ENCODE measurements at regions not wholly inside any gene's neighbourhood (a gene's known extent, or its start where the extent isn't known, plus 50 kb on each side); places are given as distances from the start of the nearest gene placed in this dataset.
"Not testable (repeated sequence)": the region's sequence is repeated elsewhere in the genome, so short reads cannot be mapped to it uniquely, and the experiment has no call there.

GRCh38 chr17:13884347-13884746, 185.0 kb upstream of the COX10 start:
- no peak for ATAC-seq
- Histone ChIP-seq H3K4me3 (no peak overlapping the region), H3K36me3 (no peaks in the 10 kb centered on the region), H3K27ac (no peak overlapping the region), H3K4me1 (no peaks in the 10 kb centered on the region), H3K9me3 (no peaks in the 10 kb centered on the region), H3K27me3 (no peaks in the 10 kb centered on the region)
- no peak for DNase-seq
- WGBS (ENCODE audit: insufficient coverage, low coverage, low lambda C conversion rate, missing lambda C conversion rate) = 88% methylated on average over 2 of the region's 2 CpGs
- intact Hi-C loops (cut with DNase I) = no loop called here
- TF ChIP-seq CTCF (IDR thresholded peaks at IDR 0.05) = no peak
- TF ChIP-seq POLR2A (IDR thresholded peaks at IDR 0.05) = no peak

- no peak for DNase-seq
- no peaks in the 10 kb centered on the region for H3K4me1 ChIP-seq
Observed at GRCh38 chr17:13885550-13885949, 183.8 kb upstream of the COX10 start.

GRCh38 chr17:13885953-13886889, 183.1 kb upstream of the COX10 start:
- intact Hi-C loops (cut with DNase I) = no loop called here
- ATAC-seq (no peak), DNase-seq (no peak)
- Histone ChIP-seq H3K27me3 (no peaks in the 10 kb centered on the region), H3K9me3 (no peaks in the 10 kb centered on the region), H3K4me3 (no peak overlapping the region), H3K36me3 (no peaks in the 10 kb centered on the region), H3K4me1 (no peaks in the 10 kb centered on the region), H3K27ac (no peak overlapping the region)
- 94% methylated on average over 5 of the region's 6 CpGs for WGBS (ENCODE audit: insufficient coverage, low coverage, low lambda C conversion rate, missing lambda C conversion rate)
- TF ChIP-seq CTCF (IDR thresholded peaks at IDR 0.05) (no peak), POLR2A (IDR thresholded peaks at IDR 0.05) (no peak)

More at GRCh38 chr17:13885550-13885949, 183.8 kb upstream of the COX10 start:
- no peak for ATAC-seq
- H3K27me3 ChIP-seq = no peaks in the 10 kb centered on the region
- intact Hi-C loops (cut with DNase I) = no loop called here
- H3K27ac ChIP-seq = no peak overlapping the region
- H3K4me3 ChIP-seq = no peak overlapping the region
- 50% methylated on average over 1 of the region's 2 CpGs for WGBS (ENCODE audit: insufficient coverage, low coverage, low lambda C conversion rate, missing lambda C conversion rate)
- no peaks in the 10 kb centered on the region for H3K36me3 ChIP-seq
- TF ChIP-seq CTCF (IDR thresholded peaks at IDR 0.05) (no peak), POLR2A (IDR thresholded peaks at IDR 0.05) (no peak)
- H3K9me3 ChIP-seq = no peaks in the 10 kb centered on the region

GRCh38 chr17:13888056-13888609, 181.2 kb upstream of the COX10 start:
- DNase-seq (no peak), ATAC-seq (no peak)
- TF ChIP-seq CTCF (IDR thresholded peaks at IDR 0.05) = no peak
- no peak for TF ChIP-seq POLR2A (IDR thresholded peaks at IDR 0.05)
- WGBS (ENCODE audit: insufficient coverage, low coverage, low lambda C conversion rate, missing lambda C conversion rate) = 88% methylated on average over 5 of the region's 7 CpGs
- H3K9me3 ChIP-seq = no peaks in the 10 kb centered on the region
- H3K4me1 ChIP-seq = no peaks in the 10 kb centered on the region
- H3K4me3 ChIP-seq = no peak overlapping the region
- H3K36me3 ChIP-seq = no peaks in the 10 kb centered on the region
- no peaks in the 10 kb centered on the region for H3K27me3 ChIP-seq
- intact Hi-C loops (cut with DNase I) = no loop called here
- no peak overlapping the region for H3K27ac ChIP-seq

GRCh38 chr17:13908971-13909370, 160.3 kb upstream of the COX10 start:
- DNase-seq, ATAC-seq, H3K9me3 ChIP-seq, H3K36me3 ChIP-seq, H3K4me3 ChIP-seq, H3K27me3 ChIP-seq: not testable (repeated sequence)
- Histone ChIP-seq H3K4me1 (peaks cover 0 to 26% (median 13%) of the 10 kb centered on the region in 4 donors), H3K27ac (peak overlapping the region in 1 of 3 donors; percentile 9)
- intact Hi-C loops (cut with DNase I) = loop anchor here in 1 of 2 donors (10.0 kb wide), 1 partner anchor 94 kb away; no protein-coding TSS in a partner anchor

Measured in right lobe of liver (tissue), 6 donors.